ENCODE measurements at regions not wholly inside any gene's neighbourhood (a gene's known extent, or its start where the extent isn't known, plus 50 kb on each side); places are given as distances from the start of the nearest gene placed in this dataset.

GRCh38 chr2:164109006-164109405 is 373.2 kb upstream of the FIGN start:
- no peak overlapping the region for H3K4me3 Mint-ChIP-seq
- no peaks in the 10 kb centered on the region for H3K27me3 Mint-ChIP-seq (ENCODE audit: insufficient read depth)
- no peak for TF ChIP-seq CTCF (IDR thresholded peaks at IDR 0.05)
- no peaks in the 10 kb centered on the region for H3K36me3 Mint-ChIP-seq (ENCODE audit: low read depth)
- no peaks in the 10 kb centered on the region for H3K4me1 Mint-ChIP-seq (ENCODE audit: low read depth)
- peaks cover 25% of the 10 kb centered on the region for H3K9me3 Mint-ChIP-seq
- DNase-seq: no peak
- no peak overlapping the region for H3K27ac Mint-ChIP-seq

GRCh38 chr2:164103271-164103670 is 367.5 kb upstream of the FIGN start:
- TF ChIP-seq CTCF (IDR thresholded peaks at IDR 0.05): no peak
- Mint-ChIP-seq H3K36me3 (ENCODE audit: low read depth) (no peaks in the 10 kb centered on the region), H3K4me1 (ENCODE audit: low read depth) (no peaks in the 10 kb centered on the region), H3K9me3 (peaks cover 41% of the 10 kb centered on the region), H3K27ac (no peak overlapping the region), H3K4me3 (no peak overlapping the region), H3K27me3 (ENCODE audit: insufficient read depth) (no peaks in the 10 kb centered on the region; the same call in 1 of the 2 replicates)
- no peak for DNase-seq

- H3K27ac Mint-ChIP-seq: no peak overlapping the region
- no peak overlapping the region for H3K4me3 Mint-ChIP-seq
- no peaks in the 10 kb centered on the region for H3K36me3 Mint-ChIP-seq (ENCODE audit: low read depth)
- no peak for DNase-seq
- no peak for TF ChIP-seq CTCF (IDR thresholded peaks at IDR 0.05)
- H3K9me3 Mint-ChIP-seq: peaks cover 41% of the 10 kb centered on the region
- H3K27me3 Mint-ChIP-seq (ENCODE audit: insufficient read depth): no peaks in the 10 kb centered on the region; the same call in 1 of the 2 replicates
- H3K4me1 Mint-ChIP-seq (ENCODE audit: low read depth): no peaks in the 10 kb centered on the region
Measured at GRCh38 chr2:164102366-164102765, 366.6 kb upstream of the FIGN start.

GRCh38 chr2:164091673-164092072 is 355.9 kb upstream of the FIGN start:
- Mint-ChIP-seq H3K27me3 (ENCODE audit: insufficient read depth) (no peaks in the 10 kb centered on the region), H3K36me3 (ENCODE audit: low read depth) (no peaks in the 10 kb centered on the region), H3K27ac (no peak overlapping the region), H3K4me3 (no peak overlapping the region), H3K4me1 (ENCODE audit: low read depth) (no peaks in the 10 kb centered on the region), H3K9me3 (peaks cover 11% of the 10 kb centered on the region)
- no peak for TF ChIP-seq CTCF (IDR thresholded peaks at IDR 0.05)
- DNase-seq: no peak

- TF ChIP-seq CTCF (IDR thresholded peaks at IDR 0.05): no peak
- H3K4me1 Mint-ChIP-seq (ENCODE audit: low read depth): no peaks in the 10 kb centered on the region
- no peak overlapping the region for H3K27ac Mint-ChIP-seq
- H3K9me3 Mint-ChIP-seq: peaks cover 13% of the 10 kb centered on the region; the same call in 1 of the 2 replicates
- H3K36me3 Mint-ChIP-seq (ENCODE audit: low read depth): no peaks in the 10 kb centered on the region
- no peak for DNase-seq
- no peak overlapping the region for H3K4me3 Mint-ChIP-seq
- no peaks in the 10 kb centered on the region for H3K27me3 Mint-ChIP-seq (ENCODE audit: insufficient read depth)
Measured at GRCh38 chr2:164090533-164090932, 354.7 kb upstream of the FIGN start.

GRCh38 chr2:164084066-164084465 is 348.3 kb upstream of the FIGN start:
- Mint-ChIP-seq H3K4me1 (ENCODE audit: low read depth) (no peaks in the 10 kb centered on the region), H3K27ac (no peak overlapping the region)

More at GRCh38 chr2:164084066-164084465, 348.3 kb upstream of the FIGN start:
- no peak for DNase-seq
- H3K9me3 Mint-ChIP-seq: peaks cover 24% of the 10 kb centered on the region
- H3K4me3 Mint-ChIP-seq: no peak overlapping the region
- no peak for TF ChIP-seq CTCF (IDR thresholded peaks at IDR 0.05)
- no peaks in the 10 kb centered on the region for H3K27me3 Mint-ChIP-seq (ENCODE audit: insufficient read depth)
- no peaks in the 10 kb centered on the region for H3K36me3 Mint-ChIP-seq (ENCODE audit: low read depth)
